ENCODE measurements at regions not wholly inside any gene's neighbourhood (a gene's known extent, or its start where the extent isn't known, plus 50 kb on each side); places are given as distances from the start of the nearest gene placed in this dataset.

DNA sequence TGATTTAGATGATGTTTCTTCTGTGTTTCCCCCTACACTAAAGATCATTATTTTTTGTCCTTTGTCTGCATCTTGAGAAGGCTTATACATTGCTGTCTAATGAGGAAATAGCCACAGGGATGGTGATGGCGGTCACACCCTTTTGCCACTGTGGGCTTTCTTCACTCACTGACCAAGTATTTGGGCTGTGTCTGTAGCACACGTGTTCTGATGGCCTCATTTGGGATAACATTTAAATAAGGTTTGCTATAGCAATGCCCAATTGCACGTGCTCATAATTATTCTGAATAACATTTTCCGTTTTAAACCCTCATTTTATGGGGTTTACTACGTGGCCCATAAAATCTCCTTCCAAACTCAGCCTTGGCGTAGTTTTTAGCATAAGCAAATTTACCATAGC lies 230.3 kb upstream of the PRICKLE1 start:
- TF ChIP-seq, protein P1, sequence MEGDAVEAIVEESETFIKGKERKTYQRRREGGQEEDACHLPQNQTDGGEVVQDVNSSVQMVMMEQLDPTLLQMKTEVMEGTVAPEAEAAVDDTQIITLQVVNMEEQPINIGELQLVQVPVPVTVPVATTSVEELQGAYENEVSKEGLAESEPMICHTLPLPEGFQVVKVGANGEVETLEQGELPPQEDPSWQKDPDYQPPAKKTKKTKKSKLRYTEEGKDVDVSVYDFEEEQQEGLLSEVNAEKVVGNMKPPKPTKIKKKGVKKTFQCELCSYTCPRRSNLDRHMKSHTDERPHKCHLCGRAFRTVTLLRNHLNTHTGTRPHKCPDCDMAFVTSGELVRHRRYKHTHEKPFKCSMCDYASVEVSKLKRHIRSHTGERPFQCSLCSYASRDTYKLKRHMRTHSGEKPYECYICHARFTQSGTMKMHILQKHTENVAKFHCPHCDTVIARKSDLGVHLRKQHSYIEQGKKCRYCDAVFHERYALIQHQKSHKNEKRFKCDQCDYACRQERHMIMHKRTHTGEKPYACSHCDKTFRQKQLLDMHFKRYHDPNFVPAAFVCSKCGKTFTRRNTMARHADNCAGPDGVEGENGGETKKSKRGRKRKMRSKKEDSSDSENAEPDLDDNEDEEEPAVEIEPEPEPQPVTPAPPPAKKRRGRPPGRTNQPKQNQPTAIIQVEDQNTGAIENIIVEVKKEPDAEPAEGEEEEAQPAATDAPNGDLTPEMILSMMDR (IDR thresholded peaks at IDR 0.05), result no peak
- no peak for TF ChIP-seq POLR2A (IDR thresholded peaks at IDR 0.05)
